Daoy (cell line): ENCODE measurements at regions not wholly inside any gene's neighbourhood (a gene's known extent, or its start where the extent isn't known, plus 50 kb on each side); places are given as distances from the start of the nearest gene placed in this dataset.
"Not testable (repeated sequence)": the region's sequence is repeated elsewhere in the genome, so short reads cannot be mapped to it uniquely, and the experiment has no call there.

Experiments
- DNase-seq: peaks from one replicate; pipeline ENCODE4 v3.0.0-alpha.2; 2015; ENCODE audit warnings: low read depth

DNA sequence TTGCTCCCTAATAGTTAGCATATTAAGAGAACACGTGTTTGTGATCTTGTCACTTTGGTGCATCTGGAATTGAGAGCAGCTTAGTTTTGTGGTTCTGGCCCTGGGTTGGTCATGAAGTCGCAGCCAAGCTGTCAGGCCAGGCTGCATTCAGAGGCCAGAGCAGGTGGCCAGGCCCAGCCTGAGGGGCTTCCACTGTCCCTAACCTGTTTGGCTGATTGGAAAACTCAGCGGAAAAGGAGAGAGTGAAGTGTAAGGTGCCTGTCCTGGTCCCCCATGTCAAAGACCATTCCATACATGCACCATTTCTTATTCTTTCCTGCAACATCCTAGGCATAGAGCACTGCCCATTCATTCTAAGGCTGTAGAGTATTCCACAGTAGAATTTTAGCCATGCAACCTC is 111.5 kb upstream of the IGLL5 start:
- no peak for DNase-seq

DNA sequence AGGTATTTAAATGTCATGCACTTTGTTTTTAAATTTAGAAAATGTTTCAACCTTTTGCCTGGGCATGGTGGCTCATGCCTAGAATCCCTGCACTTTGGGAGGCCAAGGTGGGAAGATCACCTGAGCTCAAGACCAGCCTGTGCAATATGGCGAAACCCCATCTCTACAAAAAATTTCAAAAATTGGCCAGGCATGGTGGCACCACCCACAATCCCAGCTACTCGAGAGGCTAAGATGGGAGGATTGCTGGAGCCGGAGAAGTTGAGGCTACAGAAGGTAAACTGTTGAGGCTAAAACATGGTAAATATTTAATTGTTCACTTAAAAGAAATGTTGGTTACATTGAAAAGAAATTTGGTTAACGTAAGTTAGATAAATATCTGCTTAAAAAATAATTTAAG is 108.4 kb upstream of the IGLL5 start:
- DNase-seq = no peak

DNA sequence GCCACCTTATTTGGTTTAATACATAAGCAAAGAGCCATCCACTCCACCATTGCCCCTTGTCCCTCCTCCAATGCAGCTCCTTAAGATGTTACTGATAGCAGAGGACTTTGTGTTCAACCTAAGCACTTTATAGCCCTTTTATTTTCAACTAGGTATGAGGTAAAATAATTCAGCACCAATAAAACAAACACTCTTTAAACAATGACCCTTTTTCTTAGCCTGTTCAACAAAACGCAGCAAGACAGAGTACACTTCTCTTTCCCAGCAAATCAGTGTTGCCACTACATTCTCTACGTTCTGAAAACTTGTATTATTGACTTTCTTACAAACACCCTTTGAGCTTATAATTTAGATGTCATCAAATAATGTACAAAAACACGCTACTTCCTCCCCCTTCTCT is 104.0 kb upstream of the IGLL5 start:
- DNase-seq = no peak

DNA sequence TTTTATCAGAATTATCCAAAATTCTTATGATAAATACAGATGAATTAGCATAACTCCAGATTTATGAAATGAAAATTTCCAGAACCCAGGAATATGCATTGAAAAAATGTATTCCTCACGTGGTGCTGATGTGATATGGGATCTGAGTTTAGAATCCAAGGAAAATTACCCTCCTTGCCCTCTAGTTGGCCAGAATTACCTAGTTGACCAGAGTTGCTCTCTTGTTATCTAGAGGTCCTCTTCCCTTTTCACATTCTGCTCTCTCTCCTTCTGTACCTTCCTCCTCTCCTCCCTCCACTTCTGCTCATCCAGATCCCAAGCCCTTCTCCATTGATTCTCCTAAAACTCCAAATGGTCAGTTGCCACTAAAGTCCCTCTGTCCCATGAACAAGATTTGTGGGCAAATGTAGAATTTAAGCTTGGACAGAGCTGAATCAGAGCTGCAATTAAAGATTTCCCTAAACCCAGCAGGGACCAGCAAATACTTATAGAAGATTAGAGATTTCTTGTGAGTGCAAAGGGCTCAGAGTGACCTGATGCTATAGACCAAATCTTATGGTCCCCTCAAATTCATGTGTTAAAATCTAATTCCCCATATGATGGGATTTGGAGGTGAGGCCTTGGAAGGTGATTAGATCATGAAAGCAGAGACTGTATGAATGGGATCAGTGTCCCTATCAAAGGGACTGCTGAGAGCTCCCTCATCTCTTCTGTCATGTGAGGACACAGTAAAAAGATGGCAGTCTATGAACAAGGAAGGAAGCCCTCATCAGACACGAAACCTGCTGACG is 103.2 kb upstream of the IGLL5 start:
- no peak for DNase-seq

DNA sequence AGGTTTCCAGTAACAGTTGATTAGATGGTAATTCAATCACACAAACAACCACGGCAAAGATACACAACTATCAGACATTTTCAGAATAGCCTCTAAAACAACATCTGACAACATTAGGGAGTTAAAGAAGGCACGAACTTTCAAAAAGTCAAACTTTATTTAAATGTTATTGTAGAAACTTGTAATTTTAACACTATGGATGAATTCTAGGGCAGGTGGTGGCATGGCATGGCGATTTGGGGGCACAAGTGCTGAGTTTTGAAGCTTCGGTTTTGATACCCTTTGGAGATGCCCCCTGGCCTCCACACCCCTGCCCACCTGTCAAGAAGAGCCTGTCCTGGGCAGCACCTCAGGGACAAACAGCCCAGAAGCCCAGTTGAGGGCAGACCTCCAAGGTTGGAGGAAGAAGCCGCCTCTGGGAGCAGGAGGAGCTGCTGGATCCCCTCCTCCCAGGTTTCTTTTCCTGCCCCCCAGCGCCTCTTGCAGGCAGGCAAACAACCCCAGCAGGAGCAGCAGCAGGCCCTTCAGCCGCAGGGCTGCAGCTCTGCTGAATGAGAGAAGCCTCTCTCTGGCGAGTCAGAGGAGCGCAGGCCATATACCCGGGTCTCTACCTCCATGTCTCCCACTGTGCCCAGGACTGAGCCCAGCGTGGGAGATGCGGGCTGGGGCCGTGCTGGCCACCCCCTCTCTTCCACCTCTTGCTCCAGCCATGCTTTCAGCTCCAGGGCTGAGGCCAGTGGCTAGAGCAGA is 102.1 kb upstream of the IGLL5 start:
- DNase-seq = no peak

DNA sequence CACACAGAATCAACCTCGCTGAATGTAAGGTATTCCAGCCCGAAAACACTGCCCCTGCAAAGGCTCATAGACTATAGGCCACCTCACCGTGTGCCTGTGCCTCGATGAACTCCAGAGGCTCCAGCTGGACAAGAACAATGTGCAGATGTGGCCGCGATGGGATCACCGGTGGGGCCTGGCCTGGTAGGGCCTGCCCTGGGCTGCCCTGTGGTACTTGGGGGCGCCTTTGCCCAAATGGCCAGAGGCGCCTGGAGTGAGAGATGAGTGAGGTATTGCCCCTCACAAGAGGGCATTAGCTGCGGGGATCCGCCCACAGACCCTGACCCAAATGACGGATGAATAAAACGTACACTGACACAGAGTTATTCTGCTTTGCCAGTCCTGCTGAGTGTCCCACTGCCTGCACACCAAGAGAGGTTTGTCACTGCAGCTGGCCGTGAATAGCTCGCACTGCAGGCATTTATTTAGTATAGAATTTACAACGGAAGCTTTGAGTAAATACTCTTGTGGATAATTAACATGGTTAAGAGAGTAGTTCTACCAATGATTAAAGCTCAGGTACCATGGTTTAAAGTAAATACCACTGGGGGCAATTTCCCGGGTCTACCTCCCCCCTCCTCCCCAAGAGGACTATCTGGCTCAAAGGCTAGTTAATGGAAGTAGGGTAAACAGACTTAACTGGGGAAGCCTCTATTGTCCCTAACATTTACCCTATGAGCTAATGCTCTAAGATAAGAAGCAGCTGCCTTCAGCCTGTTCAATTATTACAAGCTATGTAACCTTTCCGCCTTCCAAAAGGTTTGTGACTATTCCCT is 101.1 kb upstream of the IGLL5 start:
- DNase-seq = no peak

DNA sequence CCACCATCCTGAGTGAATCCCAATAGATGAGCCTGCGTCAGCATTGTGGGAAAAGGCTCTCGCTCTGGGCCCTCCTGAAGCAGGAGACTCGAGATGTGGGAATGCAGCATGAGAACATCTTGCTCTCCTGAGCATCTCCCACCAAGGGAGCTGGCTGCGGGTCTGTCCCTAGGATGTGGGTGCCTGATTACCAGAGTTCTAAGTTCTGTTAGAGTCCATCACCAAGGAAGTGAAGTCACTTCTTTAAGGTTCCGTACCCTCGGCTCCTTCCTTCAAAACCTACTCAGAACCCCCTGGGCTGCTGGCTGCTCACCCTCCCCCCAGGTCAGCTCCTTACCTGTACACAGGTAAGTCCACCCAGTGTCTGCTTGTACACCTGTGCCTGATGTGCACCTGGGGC is 100.5 kb upstream of the IGLL5 start:
- DNase-seq = no peak

DNA sequence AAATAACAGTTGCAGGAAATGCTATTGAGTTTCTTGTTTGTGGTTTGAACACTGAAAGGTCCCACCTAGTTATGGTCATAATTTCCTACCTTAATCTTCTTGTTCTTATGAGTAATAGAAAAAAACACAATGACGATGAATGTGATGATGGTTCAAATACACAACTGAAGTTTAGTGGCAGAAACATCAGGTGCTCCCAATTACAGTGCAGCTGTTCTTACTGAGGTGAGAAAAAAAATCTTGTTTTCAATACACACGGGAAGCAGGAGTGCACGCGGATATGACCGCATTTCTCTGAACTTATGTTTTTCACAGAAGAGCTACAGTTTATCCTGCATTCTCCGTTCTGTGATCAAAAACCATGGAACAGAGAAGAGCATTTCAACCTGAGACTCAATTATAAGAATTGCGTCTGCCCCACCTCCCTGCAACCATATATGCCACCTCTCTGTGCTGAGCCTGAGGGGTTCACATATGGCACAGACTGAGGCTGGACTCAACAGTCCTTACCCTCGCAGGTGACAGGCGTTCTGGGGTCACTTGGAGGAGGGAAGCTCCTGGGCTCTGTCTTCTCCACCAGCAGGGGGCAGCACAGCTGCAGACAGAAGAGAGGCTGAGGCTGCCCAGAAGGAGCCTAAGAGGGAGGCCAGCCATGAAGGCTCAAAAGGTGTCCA is 99.7 kb upstream of the IGLL5 start:
- peak; percentile 55 for DNase-seq

DNA sequence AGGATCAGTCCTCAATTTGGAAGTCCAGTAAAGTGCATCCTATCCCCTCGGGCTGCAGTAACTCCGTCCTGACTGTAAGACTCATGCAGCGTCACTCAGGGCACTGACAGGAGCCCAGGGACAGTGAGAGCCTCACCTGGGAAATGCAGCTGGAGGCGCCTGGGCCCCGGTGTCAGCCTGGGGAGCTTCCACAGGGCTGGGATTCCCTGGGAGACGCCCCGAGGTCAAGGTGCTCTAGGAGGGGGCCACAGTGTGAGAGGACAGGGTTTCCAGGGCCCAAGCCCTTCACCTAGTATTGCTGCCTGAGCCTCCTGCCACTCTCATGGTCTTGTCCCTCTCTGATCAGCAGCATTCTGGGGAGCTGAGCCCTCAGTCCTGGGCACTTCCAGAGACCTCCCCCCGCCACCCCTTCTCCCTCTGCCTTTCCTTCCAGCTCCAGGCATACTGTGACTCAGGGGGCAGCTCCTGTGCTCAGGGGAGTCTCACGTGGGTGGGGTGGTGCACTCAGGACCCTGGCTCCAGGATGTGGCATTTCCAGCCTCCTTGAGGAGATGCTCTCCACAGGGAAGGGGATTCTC is 99.1 kb upstream of the IGLL5 start:
- DNase-seq = no peak

DNA sequence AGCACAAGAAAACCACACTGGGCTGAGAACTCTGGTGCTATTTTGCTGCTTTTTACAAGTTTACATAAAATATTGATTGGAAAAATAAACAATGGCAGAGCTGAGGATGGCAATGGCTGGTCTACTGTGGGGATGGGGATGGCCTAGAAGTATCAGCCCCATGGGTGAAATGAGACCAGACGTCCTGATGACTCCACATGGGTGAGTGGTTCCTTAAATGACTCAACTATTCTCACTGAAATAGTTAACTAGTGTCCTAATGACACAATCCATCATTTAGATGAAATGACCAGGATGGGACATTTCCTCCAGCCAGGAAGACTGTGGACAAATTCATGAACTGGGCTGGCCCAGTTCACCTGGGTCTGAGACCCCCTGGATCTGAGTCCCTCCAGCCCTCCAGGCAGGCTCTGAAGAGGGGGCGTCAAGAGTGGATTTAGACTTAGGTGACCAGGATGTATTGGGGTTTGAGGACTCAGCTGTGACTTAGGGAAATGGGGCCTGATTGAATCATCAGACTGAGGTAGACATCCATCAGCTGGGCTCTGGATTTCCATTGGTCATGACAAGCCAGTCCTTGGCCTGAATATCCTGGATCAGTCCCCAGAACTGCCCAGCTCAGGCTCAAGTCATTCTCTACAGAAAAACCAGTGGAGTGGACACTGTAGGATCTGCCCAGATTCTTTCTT is 98.2 kb upstream of the IGLL5 start:
- no peak for DNase-seq

DNA sequence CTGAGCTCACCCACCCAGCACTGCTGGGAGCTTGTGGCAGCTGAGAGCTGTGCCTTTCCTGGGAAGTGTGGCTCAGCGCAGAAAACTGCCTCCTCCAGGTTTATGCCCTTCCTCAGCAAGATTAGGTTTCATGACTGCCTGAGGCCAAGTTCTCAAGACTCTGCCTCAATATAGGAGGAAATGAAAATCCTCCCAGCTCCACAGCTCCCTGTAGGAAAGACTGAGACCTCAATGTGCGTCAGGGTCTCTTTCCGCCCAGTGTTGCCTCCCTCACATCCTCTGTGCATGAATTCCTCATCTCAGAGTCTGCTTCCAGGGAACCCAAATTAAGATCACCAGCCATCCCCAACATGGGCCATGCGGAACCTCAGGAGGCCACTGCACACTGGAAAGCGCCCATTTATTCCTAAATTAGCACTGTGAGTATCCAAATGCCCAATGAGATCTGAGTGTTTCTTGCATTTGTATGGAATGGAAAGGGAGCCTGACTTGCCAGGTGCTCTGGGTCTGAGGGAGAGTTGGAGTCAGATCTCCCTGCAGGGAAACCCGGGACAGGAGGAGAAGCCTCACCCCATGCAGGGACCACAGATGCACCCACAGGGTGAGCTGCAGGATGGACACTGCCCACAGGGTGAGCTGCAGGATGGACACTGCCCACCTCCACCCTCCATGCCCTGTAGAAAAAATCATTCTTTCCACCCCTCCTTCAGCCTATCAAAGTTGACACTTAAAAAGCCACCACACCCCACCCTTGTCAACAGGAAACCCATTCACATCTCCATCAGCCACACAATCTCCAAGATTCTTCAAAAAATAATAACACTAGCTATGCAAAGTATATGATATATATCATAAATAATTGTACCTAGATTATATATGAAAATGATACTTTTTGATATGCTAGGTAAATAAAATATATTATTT is 97.4 kb upstream of the IGLL5 start:
- no peak for DNase-seq

DNA sequence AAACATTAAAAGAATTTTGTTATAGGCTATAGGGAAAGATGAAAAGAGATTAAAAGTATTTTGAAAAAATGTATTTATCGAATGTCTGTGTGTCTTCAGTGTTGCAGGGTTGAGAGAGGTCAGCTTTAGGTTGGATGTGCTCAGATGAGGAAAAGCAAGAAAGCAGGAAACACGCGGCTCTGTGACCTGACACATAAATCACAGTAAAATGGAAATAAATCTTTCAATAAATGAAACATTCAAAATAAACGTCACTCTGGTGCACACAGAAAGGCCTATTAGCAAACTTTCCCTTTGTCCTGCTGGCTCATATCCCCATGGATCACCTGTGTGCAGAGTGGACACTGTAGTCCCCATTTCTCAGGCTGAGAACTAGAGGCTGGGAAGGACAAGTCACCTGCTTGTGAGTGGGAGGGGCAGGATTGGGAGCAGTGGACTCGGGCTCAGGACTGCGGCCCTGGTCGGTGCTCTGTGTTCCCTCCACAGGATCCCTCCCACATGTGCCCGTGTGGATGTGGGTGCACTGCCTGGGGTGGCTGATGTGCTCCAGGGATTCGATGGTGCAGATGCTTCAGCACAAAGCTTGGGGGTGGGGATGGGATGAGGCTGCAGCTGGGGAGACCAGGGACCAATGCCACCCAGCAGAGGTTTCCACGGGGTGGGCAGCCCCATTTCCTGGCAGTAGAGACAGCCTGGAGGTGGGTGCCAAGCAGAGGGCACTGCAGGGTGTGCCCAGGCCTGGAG is 96.0 kb upstream of the IGLL5 start:
- no peak for DNase-seq

DNA sequence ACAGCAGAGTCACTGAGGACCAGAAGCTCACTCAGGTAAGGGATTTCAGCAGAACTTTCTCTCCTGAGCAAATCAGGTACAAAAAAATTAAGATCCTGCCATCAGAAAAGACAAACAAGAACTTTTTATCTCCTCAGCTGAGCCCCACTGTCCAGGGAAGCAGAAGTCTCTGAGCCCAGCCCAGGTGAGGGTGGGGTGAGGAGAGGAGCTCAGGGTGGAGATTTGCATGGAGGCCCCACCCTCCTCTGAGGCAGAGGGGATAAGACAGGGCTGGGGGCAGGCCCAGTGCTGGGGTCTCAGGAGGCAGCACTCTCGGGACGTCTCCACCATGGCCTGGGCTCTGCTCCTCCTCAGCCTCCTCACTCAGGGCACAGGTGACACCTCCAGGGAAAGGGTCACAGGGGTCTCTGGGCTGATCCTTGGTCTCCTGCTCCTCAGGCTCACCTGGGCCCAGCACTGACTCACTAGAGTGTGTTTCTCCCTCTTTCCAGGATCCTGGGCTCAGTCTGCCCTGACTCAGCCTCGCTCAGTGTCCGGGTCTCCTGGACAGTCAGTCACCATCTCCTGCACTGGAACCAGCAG is 95.3 kb upstream of the IGLL5 start:
- DNase-seq = not testable (repeated sequence)

DNA sequence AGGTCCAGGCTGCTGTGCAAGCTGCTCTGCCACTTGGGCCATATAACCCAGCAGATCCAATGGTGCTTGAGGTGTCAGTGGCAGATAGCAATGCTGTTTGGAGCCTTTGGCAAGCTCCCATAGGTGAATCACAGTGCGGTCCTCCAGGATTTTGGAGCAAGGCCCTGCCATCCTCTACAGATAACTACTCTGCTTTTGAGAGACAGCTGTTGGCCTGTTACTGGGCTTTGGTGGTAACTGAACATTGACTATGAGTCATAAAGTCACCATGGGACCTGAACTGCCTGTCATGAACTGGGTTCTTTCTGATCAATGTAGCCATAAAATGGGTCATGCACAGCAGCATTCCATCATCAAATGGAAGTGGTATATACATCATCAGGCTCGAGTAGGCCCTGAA is 92.0 kb upstream of the IGLL5 start:
- not testable (repeated sequence) for DNase-seq

DNA sequence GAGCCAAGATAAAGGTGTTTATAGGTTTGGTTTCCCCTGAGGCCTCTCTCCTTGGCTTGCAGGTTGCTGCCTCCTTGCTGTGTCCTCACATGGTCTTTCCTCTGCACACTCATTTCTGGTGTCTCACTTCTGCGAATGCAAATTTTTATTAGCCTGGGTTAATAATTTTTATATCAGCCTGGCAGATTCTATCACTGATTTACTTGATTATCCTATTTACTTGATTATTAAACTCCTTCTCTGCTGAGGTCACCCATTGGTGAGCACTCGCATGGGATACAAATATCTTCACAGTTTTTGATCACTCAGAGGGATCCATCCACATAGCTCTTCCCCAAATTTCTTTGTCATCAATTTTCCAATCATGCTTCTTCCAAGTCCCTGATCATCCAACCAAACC is 90.9 kb upstream of the IGLL5 start:
- no peak for DNase-seq

DNA sequence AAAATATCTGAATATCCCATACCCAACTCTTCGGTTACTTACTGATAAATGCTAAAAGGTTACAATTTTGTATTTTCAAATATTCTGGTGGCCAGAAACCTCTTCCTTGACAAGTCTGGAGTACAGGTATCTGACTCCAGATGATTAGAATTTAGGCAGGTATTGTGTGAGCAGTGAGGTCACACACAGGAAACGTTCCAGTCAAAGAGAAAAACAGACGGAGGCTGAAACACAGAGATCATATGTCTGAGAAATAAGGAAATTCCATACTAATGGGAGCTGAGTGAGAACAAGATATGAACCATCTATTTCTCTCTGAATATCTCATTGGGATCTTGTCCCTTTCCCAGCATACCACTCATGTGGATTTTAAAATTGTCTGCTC is 89.4 kb upstream of the IGLL5 start:
- no peak for DNase-seq

DNA sequence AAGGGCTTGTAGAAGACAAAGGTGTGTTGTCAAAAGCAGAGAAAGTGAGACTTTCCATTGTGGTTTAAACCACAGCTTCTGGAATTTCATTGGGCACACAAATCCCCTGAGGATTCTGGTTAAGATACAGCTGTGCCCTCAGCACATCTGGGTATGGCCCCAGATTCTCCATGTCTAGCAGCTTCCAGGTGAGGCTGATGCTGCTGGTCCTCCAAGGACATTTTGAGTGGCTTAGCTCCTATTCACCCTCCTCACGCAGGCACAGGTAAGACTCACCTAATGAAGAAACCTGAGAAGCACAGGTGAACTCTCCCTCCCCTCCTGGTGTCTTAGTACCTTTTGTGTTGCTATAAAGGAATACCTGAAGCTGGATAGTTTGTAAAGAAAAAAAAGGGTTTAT is 88.9 kb upstream of the IGLL5 start:
- no peak for DNase-seq

DNA sequence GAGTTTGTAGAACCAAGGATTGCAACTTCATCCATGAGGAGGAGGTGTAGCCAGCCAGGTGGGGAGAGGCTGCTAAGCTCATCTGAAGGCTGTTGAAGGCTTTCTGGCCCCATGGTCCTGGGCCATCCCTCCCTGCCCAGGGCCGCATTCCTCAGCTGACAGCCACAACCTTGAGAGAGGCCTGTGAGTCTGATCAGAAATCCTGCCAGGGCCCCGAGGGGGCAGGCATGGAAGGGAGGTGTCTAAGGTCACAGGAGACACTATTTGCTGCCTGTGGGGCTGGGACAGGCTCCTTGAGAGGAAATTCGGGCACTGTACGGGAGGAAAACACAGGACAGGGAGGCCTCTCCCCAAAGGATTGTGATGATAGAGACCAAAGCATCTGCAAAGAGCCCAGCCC is 88.1 kb upstream of the IGLL5 start:
- no peak for DNase-seq

DNA sequence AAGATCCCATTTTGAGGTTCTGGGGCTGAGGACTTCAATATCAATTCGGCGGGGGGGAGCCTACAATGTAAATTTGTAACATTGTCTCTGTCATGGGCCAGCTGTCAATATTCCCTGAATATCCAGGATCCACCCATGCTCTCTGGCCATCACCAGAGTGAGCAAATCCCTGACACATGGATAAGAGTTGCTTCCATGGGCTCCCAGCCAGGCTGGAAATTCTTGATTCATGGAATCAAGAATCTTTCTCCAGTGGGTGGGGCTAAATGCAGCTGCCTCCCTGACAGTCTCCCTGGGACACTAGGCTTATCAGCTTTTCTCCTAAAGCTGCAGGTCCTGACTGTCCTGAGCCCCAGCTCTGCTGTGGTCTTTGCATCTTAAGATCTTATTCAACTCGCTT is 86.9 kb upstream of the IGLL5 start:
- no peak for DNase-seq
